ENCODE measurements at regions not wholly inside any gene's neighbourhood (a gene's known extent, or its start where the extent isn't known, plus 50 kb on each side); places are given as distances from the start of the nearest gene placed in this dataset.
"Not testable (repeated sequence)": the region's sequence is repeated elsewhere in the genome, so short reads cannot be mapped to it uniquely, and the experiment has no call there.

DNA sequence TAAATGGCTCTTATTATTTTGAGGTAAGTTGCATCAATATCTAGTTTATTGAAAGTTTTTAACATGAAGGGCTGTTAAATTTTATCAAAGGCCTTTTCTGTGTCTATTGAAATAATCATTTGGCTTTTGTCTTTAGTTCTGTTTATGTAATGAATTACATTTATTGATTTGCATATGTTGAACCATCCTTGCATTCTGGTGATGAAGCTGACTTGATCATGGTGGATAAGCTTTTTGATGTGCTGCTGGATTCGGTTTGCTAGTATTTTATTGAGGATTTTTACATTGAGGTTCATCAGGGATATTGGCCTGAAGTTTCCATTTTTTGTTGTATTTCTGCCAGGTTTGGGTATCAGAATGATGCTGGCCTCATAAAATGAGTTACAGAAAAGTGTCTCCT is 691.5 kb upstream of the B3GALT2 start:
- TF ChIP-seq, protein P1, sequence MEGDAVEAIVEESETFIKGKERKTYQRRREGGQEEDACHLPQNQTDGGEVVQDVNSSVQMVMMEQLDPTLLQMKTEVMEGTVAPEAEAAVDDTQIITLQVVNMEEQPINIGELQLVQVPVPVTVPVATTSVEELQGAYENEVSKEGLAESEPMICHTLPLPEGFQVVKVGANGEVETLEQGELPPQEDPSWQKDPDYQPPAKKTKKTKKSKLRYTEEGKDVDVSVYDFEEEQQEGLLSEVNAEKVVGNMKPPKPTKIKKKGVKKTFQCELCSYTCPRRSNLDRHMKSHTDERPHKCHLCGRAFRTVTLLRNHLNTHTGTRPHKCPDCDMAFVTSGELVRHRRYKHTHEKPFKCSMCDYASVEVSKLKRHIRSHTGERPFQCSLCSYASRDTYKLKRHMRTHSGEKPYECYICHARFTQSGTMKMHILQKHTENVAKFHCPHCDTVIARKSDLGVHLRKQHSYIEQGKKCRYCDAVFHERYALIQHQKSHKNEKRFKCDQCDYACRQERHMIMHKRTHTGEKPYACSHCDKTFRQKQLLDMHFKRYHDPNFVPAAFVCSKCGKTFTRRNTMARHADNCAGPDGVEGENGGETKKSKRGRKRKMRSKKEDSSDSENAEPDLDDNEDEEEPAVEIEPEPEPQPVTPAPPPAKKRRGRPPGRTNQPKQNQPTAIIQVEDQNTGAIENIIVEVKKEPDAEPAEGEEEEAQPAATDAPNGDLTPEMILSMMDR (conservative IDR thresholded peaks at IDR 0.05; ENCODE audit: low read length) = not testable (repeated sequence)
- not testable (repeated sequence) for TF ChIP-seq EZH2phosphoT487 (IDR thresholded peaks at IDR 0.05; ENCODE audit: borderline replicate concordance, low read depth, low read length)
